ENCODE measurements at regions not wholly inside any gene's neighbourhood (a gene's known extent, or its start where the extent isn't known, plus 50 kb on each side); places are given as distances from the start of the nearest gene placed in this dataset.

DNA sequence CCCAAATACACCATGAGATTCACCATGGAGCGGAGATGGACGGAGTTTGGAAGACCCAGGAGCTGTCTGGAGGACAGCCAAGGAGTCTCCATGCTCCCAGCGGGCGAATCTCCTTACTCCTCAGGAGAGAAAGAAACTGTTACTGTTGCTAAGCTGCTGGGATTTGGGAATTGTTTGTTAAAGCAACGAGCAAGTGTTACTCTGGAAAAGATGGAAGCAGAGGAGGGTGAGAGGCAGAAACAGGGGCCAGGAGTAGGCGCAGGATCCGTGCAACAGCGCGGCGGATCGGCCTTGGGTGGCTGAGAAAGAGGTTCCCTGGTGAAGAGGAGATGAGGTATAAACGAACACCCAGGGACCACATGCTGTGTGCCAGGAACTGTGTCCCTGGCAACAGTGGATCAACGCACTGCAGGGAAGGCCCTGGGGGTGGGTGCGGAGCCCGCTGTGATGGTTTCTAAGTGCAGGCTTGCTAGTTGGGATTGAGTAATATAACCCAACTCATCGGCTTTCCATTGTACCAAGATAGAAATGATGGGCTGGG is 1436.4 kb downstream of the BRD1 start:
- no peak for DNase-seq (ENCODE audit: low read depth in 4 of 4, low spot score in 2 of 4)

- no peak for DNase-seq (ENCODE audit: low read depth in 4 of 4, low spot score in 2 of 4)
These were observed 1437.8 kb downstream of the BRD1 start for GRCh38 chr22:48389916-48390315.

DNA sequence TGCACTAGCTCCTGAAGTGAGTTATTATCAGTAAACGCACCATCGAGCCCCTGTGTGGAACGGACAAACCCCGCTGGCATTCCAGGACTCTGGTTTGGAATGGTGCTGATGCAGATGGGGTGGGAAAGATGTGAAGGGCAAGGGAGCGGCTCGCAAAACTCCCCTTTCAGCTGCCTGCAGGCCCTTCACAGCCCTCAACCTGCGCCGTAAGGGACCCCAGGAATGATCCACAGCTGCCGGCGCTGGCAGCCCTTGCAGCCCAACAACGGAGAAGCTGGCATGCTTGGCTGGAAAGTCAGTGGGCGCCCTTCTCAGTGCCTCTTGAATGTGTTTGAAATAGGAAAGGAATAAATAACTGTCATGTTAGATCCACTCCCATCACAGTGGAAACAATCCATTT is 1445.5 kb downstream of the BRD1 start:
- no peak for DNase-seq (ENCODE audit: low read depth in 4 of 4, low spot score in 2 of 4)

DNA sequence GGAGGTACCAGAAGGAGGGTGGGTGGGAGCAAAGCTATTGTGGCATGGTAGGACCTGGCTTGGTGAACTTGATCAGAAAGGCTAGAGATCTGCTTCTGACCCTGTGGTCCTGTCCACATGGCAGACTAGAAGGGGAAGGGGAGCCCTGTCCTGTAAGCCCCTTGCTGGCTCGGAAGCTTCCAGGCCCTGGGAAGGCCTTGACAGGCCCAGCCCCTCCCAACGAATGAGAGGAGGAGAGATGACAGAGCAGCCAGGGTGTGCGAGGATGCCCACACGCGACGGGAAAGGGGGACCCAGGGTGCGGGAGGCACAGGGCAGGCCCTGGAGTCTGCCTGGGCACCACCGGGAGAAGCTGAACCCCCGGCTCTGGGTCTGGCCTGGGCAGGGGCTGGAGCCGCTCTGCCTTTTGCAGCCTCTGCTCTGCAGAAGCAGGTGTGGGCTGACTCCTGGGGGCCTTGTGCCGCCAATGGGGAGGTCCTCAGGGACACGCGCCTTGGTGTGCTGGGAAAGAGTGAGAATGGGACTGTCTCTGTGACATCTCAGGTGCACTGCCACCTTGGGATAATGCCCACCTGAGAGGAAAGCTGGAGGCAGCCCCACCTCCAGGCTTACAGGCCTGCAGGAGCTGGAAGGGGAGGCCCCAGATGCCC is 1447.5 kb downstream of the BRD1 start:
- DNase-seq (ENCODE audit: low read depth in 4 of 4, low spot score in 2 of 4), result no peak

DNA sequence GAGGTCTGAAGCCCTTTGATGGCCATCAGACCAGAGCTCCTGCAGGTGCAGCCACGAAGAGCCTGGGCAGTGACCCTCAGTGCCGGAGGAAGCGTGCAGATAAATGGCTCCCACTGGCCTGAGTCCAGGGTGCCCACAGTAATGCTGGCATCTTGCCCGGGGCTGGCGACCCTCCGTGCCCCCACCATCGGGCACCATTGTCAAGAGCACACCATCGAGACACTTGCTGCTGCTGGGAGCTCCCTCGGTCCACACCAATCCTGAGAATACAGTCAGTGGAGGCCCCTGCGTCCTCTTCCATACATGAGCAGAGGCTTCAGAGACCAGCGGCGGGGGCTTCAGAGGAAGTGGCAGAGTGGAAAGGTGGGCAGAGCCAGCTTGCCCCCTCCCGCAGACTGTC is 1448.3 kb downstream of the BRD1 start:
- DNase-seq (ENCODE audit: low read depth in 4 of 4, low spot score in 2 of 4), result no peak

GRCh38 chr22:48378673-48379072 is 1449.0 kb downstream of the BRD1 start:
- no peak for DNase-seq (ENCODE audit: low read depth in 4 of 4, low spot score in 2 of 4)

DNA sequence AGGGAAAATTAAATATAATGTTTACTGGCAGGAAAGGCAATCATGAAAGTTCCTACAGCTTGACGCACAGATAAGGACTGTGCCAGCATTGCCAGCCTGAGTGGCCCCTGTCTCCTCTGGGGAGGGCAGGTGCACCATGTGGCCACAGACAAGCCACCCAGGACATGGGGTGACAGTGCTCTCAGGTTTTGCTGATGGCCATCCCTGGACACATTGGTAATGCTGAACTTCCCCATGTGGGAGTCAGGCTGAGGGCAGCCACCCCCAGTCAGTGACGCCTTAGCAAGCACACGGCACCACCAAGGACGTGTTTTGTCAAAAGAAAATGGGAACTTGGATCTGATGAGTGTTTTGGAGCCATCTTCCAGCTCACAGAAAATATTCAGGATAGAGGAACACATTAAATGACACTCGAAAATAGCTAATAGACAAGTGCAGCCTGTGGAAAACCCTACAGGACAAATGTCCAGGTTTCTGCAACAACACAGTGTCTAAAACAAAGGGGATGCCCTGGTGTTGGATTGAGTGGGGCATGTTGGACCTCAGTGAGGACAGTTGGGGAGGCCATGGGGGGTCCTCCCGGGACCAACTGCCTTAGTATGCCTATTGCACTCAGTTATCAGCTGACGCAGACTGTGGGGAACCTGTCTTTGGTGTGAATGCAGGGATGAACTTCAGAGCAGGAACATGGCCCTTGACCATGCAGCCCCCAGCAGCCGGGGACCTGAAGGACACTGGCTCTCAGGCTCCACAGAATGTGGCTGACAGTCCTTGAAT is 1450.5 kb downstream of the BRD1 start:
- DNase-seq (ENCODE audit: low read depth in 4 of 4, low spot score in 2 of 4), result no peak

DNA sequence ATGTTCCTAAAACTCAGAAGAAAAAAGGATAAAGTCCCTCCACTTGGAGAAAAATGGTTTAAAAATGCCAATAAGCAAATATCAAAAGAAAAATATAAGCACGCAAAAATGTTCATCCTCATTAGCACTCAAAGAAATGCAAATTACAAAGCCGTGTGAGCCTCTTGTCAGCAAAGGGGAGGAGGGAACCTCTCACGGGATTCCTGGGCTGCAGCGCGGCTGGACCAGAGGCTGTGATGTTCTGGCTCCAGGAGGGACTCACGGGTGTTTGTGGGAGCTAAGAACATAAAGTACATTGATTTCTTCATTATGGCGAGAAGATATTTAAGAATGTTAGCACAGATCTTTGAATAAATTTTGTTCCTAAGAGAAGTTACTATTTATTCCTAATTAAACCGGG is 1451.2 kb downstream of the BRD1 start:
- DNase-seq (ENCODE audit: low read depth in 4 of 4, low spot score in 2 of 4), result no peak

- no peak for DNase-seq (ENCODE audit: low read depth in 4 of 4, low spot score in 2 of 4)
These were observed 1454.0 kb downstream of the BRD1 start for GRCh38 chr22:48373626-48374173.

GRCh38 chr22:48372390-48372789 is 1455.3 kb downstream of the BRD1 start:
- no peak for DNase-seq (ENCODE audit: low read depth in 4 of 4, low spot score in 2 of 4)

DNA sequence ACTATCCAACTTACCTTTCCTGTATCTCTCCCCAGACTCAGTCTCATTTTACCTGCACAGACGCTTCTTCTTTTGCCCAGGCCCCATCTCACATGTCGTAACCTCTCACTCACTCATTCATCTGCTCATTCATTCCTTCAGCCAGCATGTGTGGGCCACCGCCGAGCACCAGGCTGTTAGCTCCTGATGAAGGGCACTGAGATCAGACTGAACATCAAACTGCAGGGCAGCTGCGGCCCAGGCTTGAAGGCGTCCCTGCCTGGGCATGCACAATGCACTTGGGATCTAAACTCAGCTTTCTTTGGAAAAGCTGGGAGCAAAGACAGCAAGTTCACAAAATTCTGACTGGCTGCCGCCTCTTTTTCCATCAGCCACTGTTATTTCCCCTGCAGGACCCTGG is 1456.3 kb downstream of the BRD1 start:
- no peak for DNase-seq (ENCODE audit: low read depth in 4 of 4, low spot score in 2 of 4)

- DNase-seq (ENCODE audit: low read depth in 4 of 4, low spot score in 2 of 4), result no peak
These were observed 1457.0 kb downstream of the BRD1 start for GRCh38 chr22:48370508-48371325.

GRCh38 chr22:48369789-48370507 is 1457.7 kb downstream of the BRD1 start:
- no peak for DNase-seq (ENCODE audit: low read depth in 4 of 4, low spot score in 2 of 4)

DNA sequence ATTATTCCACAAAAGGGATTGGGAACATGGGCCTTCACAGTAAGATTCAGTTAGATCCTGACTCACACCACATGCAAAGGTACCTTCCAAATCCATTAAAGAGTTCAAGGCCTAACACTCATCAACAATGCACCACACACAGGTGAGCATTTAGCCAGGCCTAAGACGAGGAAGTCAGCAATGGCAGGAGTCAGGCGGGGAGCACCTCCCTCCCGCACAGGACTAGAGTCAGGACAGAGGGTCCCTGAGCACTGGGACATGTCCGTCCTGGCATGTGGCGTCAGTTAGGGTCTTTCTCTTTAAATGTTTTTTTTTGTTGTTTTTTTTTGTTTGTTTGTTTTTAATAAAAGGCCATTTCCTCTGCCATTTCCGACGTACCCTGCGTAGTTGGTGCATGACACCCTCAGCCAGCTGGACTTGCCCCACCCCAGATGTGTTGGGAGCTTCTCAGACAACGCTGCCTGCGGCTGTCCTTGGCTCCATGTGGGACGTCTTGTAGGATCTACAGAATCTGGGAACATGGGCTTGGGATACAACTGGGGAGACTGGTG is 1458.6 kb downstream of the BRD1 start:
- no peak for DNase-seq (ENCODE audit: low read depth in 4 of 4, low spot score in 2 of 4)

DNA sequence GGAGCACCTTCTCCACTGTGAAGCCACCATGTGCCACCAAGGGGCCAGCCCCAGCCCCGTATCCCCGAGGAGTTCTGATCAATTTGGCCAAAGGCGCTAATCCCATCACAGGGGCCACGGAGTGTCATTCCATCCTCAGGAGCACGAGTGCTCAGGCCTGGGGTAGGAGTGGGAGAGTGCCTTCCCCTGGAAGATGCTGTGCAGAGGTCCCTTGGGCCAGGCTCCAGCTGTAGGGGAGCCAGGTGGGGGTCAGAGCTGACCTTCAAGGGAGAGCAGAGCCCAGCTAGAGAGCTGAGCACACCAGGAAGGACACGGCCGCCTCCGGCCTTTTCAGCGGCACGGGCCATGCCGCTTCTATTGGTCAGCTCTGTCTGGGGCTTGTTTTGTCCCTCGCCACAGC is 1459.9 kb downstream of the BRD1 start:
- DNase-seq (ENCODE audit: low read depth in 4 of 4, low spot score in 2 of 4), result no peak

GRCh38 chr22:48366591-48366990 is 1461.1 kb downstream of the BRD1 start:
- DNase-seq (ENCODE audit: low read depth in 4 of 4, low spot score in 2 of 4), result no peak

- DNase-seq (ENCODE audit: low read depth in 4 of 4, low spot score in 2 of 4), result no peak
These were observed 1461.6 kb downstream of the BRD1 start for GRCh38 chr22:48366056-48366455.

GRCh38 chr22:48365386-48365785 is 1462.3 kb downstream of the BRD1 start:
- no peak for DNase-seq (ENCODE audit: low read depth in 4 of 4, low spot score in 2 of 4)

DNA sequence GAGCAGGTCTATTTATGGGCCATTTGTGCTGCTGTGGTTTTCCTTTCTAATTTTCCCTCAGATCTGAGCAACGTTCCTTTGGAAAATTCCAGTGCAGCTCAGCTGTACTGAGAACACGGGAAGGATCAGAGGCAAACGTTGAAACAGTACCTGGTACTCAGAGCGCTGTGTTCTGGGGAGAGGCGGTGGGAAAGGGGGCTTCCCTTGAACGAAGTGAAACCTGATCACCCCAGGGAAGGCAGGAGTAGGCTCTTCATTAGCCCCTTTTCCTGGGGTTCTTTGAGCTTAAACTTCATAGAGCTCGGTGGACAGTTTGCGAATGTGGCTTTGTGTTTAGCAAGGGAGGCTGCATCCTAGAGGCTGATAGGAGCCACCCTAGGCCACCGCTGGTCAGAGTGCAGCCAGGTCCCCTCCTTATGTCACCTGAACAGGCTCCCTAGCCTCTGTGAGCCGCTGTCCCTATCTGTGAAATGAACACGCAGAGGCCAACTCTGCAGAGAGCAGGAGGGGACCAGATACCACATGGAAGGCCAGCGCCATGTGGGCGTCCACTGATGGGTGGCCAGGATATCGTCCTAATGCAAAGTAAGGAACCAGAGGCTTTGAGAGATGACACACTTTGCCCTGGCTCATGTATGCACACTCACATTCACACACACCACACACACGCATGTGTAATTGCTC is 1464.8 kb downstream of the BRD1 start:
- DNase-seq (ENCODE audit: low read depth in 4 of 4, low spot score in 2 of 4), result no peak

All from left renal cortex interstitium (tissue), 4 donors.